ENCODE measurements at regions not wholly inside any gene's neighbourhood (a gene's known extent, or its start where the extent isn't known, plus 50 kb on each side); places are given as distances from the start of the nearest gene placed in this dataset.

- DNase-seq = no peak
These were observed 96.6 kb upstream of the AKIRIN2 start for GRCh38 chr6:87798393-87799278.

GRCh38 chr6:87794922-87795885 is 93.2 kb upstream of the AKIRIN2 start:
- peak; percentile 47 for DNase-seq

GRCh38 chr6:87793315-87793714 is 91.3 kb upstream of the AKIRIN2 start:
- no peak for DNase-seq

- DNase-seq = peak; percentile 18
These were observed 89.9 kb upstream of the AKIRIN2 start for GRCh38 chr6:87791982-87792381.

- no peak for DNase-seq
These were observed 89.5 kb upstream of the AKIRIN2 start for GRCh38 chr6:87791485-87791884.

- no peak for DNase-seq
These were observed 89.0 kb upstream of the AKIRIN2 start for GRCh38 chr6:87791029-87791428.

GRCh38 chr6:87789900-87790290 is 87.9 kb upstream of the AKIRIN2 start:
- no peak for DNase-seq

GRCh38 chr6:87789198-87789899 is 87.3 kb upstream of the AKIRIN2 start:
- DNase-seq = no peak

GRCh38 chr6:87788141-87788540 is 86.1 kb upstream of the AKIRIN2 start:
- DNase-seq = no peak

GRCh38 chr6:87785229-87785862 is 83.3 kb upstream of the AKIRIN2 start:
- DNase-seq = no peak

- DNase-seq = no peak
These were observed 82.7 kb upstream of the AKIRIN2 start for GRCh38 chr6:87784690-87785089.

GRCh38 chr6:87784051-87784450 is 82.0 kb upstream of the AKIRIN2 start:
- DNase-seq = no peak

GRCh38 chr6:87779542-87779941 is 77.5 kb upstream of the AKIRIN2 start:
- no peak for DNase-seq

- peak; percentile 3 for DNase-seq
These were observed 70.8 kb upstream of the AKIRIN2 start for GRCh38 chr6:87772597-87773530.

GRCh38 chr6:87767478-87767877 is 65.4 kb upstream of the AKIRIN2 start:
- no peak for DNase-seq

- DNase-seq = no peak
These were observed 64.2 kb upstream of the AKIRIN2 start for GRCh38 chr6:87766211-87766610.

GRCh38 chr6:87763901-87764300 is 61.9 kb upstream of the AKIRIN2 start:
- no peak for DNase-seq

- DNase-seq = no peak
These were observed 61.2 kb upstream of the AKIRIN2 start for GRCh38 chr6:87763276-87763675.

- no peak for DNase-seq
These were observed 60.1 kb upstream of the AKIRIN2 start for GRCh38 chr6:87762116-87762515.

- no peak for DNase-seq
These were observed 55.8 kb upstream of the AKIRIN2 start for GRCh38 chr6:87757792-87758191.

- peak; percentile 14 for DNase-seq
These were observed 54.8 kb upstream of the AKIRIN2 start for GRCh38 chr6:87756858-87757257.

All from NCI-H82 (cell line).